HL-60 (cell line): ENCODE measurements at regions not wholly inside any gene's neighbourhood (a gene's known extent, or its start where the extent isn't known, plus 50 kb on each side); places are given as distances from the start of the nearest gene placed in this dataset.

Source experiments
- DNase-seq, 2 experiments: peaks; one replicate each; pipeline ENCODE4 v3.0.0-alpha.2; 2010 to 2020; ENCODE audit warnings: low read depth in 1 of 2, low spot score in 1 of 2
- H3K27ac ChIP-seq: fragments of 250-450 bp; sonication (Bioruptor Pico); replicated peaks from 2 replicates; pipeline ENCODE4 v1.5.1; 2020; ENCODE audit warnings: mild to moderate bottlenecking, moderate library complexity
- H3K27me3 ChIP-seq: fragments of 250-450 bp; sonication (Bioruptor Pico); 2 replicates; pipeline ENCODE4 v1.5.1; 2021; ENCODE audit warnings: mild to moderate bottlenecking, moderate library complexity; ENCODE audit not compliant: insufficient read depth, poor library complexity, severe bottlenecking
- H3K4me3 ChIP-seq: replicated peaks from 2 replicates; pipeline ENCODE4 v1.5.1; 2011; ENCODE audit warnings: mild to moderate bottlenecking, control low read depth, low read length; ENCODE audit not compliant: insufficient read depth
- GABPA ChIP-seq: IDR thresholded peaks from 2 replicates; pipeline ENCODE4 v1.6.1; 2012; ENCODE audit warnings: low read depth
- POLR2AphosphoS5 ChIP-seq: IDR thresholded peaks from 2 replicates; pipeline ENCODE4 v1.6.1; 2012; ENCODE audit warnings: low read depth
- SPI1 ChIP-seq: IDR thresholded peaks from 2 replicates; pipeline ENCODE4 v1.6.1; 2012; ENCODE audit warnings: low read depth, mild to moderate bottlenecking, borderline replicate concordance
- TF ChIP-seq, protein P1 (sequence below): IDR thresholded peaks from 2 replicates; pipeline ENCODE4 v1.6.1; 2012; ENCODE audit warnings: low read depth; ENCODE audit not compliant: insufficient replicate concordance
- TF ChIP-seq, protein P2 (sequence below): IDR thresholded peaks from one replicate; pipeline ENCODE4 v1.5.1; 2011; ENCODE audit warnings: low read length, control low read depth, inconsistent platforms; ENCODE audit not compliant: insufficient read depth

DNA sequence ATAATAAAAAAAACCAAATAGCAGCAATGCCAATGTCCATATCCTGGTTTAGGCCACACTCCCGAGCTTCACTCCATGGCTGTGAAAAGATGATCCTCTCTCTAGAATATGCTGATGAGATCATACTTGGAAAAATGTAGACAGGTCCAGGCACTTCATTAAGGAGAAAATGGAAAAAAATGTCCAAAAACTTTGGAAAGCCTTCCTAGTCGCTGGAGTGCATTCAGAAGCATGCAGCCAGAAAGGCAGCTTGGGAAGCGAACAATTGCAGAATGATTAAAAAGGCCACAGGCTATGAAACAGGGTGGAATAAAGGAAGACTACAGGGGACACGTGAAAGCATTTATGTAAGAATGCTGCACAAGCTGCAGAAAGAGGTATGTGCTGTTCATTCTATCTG, 165.6 kb upstream of the HCCS start:
- TF ChIP-seq, protein P1, sequence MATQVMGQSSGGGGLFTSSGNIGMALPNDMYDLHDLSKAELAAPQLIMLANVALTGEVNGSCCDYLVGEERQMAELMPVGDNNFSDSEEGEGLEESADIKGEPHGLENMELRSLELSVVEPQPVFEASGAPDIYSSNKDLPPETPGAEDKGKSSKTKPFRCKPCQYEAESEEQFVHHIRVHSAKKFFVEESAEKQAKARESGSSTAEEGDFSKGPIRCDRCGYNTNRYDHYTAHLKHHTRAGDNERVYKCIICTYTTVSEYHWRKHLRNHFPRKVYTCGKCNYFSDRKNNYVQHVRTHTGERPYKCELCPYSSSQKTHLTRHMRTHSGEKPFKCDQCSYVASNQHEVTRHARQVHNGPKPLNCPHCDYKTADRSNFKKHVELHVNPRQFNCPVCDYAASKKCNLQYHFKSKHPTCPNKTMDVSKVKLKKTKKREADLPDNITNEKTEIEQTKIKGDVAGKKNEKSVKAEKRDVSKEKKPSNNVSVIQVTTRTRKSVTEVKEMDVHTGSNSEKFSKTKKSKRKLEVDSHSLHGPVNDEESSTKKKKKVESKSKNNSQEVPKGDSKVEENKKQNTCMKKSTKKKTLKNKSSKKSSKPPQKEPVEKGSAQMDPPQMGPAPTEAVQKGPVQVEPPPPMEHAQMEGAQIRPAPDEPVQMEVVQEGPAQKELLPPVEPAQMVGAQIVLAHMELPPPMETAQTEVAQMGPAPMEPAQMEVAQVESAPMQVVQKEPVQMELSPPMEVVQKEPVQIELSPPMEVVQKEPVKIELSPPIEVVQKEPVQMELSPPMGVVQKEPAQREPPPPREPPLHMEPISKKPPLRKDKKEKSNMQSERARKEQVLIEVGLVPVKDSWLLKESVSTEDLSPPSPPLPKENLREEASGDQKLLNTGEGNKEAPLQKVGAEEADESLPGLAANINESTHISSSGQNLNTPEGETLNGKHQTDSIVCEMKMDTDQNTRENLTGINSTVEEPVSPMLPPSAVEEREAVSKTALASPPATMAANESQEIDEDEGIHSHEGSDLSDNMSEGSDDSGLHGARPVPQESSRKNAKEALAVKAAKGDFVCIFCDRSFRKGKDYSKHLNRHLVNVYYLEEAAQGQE, result no peak
- TF ChIP-seq GABPA (no peak), SPI1 (no peak), POLR2AphosphoS5 (no peak)
- TF ChIP-seq, protein P2, sequence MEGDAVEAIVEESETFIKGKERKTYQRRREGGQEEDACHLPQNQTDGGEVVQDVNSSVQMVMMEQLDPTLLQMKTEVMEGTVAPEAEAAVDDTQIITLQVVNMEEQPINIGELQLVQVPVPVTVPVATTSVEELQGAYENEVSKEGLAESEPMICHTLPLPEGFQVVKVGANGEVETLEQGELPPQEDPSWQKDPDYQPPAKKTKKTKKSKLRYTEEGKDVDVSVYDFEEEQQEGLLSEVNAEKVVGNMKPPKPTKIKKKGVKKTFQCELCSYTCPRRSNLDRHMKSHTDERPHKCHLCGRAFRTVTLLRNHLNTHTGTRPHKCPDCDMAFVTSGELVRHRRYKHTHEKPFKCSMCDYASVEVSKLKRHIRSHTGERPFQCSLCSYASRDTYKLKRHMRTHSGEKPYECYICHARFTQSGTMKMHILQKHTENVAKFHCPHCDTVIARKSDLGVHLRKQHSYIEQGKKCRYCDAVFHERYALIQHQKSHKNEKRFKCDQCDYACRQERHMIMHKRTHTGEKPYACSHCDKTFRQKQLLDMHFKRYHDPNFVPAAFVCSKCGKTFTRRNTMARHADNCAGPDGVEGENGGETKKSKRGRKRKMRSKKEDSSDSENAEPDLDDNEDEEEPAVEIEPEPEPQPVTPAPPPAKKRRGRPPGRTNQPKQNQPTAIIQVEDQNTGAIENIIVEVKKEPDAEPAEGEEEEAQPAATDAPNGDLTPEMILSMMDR, result no peak
- no peaks in the 10 kb centered on the region for H3K27me3 ChIP-seq
- no peak overlapping the region for H3K27ac ChIP-seq
- DNase-seq, result no peak
- no peak overlapping the region for H3K4me3 ChIP-seq

DNA sequence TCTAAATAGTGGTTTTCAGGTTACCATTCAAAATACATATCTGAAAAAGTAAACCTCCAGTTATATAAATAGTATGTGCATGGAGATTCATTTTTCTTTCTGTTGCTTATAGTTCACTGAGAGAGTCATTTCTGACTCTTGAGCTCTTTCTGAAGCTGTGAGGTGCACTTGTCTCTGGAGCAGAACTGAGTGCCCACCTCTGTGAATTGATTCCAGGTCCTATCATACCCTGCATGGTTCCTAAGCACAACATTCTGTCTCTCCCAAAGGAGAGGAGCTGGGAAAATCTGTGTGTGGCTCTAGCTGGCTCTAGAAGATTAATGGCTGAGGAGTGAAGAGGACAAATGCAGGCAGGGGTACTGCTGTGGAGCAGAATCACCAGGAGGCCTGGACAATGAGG, 161.6 kb upstream of the HCCS start:
- H3K27ac ChIP-seq, result no peak overlapping the region
- no peak for TF ChIP-seq POLR2AphosphoS5
- TF ChIP-seq SPI1, result no peak
- no peak overlapping the region for H3K4me3 ChIP-seq
- no peaks in the 10 kb centered on the region for H3K27me3 ChIP-seq
- DNase-seq, result no peak

DNA sequence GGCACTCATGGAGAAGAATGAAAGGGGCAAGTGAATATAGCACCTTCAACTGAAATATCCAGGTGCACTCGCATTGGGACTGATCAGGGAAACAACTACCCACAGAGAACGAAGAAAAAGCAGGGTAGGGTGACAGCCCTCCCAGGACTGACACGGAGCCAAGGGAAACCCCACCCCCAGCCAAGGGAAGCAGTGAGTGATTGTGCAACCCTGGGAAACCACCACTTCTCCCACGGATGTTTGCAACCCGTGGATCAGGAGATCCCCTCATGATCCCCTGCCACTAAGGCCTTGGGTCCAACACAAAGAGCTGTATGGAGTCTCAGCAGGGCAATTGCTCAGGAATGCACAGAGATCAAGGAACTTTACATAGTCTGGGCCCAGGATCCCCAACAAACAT, 158.5 kb upstream of the HCCS start:
- TF ChIP-seq SPI1 (no peak), POLR2AphosphoS5 (no peak)
- Histone ChIP-seq H3K27ac (no peak overlapping the region), H3K4me3 (no peak overlapping the region), H3K27me3 (no peaks in the 10 kb centered on the region)
- no peak for DNase-seq

DNA sequence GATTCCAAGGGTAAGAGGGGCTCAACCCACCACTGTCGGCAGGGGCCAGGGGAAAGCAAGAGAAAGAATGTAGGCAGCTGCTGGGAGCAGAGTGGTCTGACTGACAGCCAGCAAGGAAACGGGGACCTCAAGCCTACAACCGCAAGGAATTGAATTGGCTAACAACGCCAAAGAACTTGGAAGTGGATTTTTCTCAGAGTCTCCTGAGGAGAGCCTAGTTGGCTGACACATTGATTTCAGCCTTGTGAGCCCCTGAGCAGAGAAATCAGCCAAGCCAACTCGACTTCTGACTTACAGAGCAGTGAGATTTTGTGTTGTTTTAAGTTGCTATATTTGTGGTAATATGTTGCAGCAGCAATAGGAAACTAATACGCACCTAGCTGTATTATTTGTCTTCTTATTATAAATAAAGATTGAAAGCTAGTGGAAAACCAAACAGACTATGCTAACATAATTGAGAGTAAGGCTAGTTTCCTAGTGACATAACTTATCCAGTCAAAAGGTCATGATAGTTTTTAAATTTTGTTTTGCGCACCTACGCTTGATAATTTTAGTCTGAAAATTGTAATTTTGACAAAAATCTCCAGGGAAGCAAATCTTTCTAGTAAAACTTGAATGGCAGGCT, 145.8 kb upstream of the HCCS start:
- no peak overlapping the region for H3K27ac ChIP-seq
- no peak for DNase-seq
- TF ChIP-seq, protein P1, result no peak
- TF ChIP-seq, protein P2, result no peak
- TF ChIP-seq GABPA (no peak), POLR2AphosphoS5 (no peak), SPI1 (no peak)
- no peak overlapping the region for H3K4me3 ChIP-seq
- no peaks in the 10 kb centered on the region for H3K27me3 ChIP-seq

DNA sequence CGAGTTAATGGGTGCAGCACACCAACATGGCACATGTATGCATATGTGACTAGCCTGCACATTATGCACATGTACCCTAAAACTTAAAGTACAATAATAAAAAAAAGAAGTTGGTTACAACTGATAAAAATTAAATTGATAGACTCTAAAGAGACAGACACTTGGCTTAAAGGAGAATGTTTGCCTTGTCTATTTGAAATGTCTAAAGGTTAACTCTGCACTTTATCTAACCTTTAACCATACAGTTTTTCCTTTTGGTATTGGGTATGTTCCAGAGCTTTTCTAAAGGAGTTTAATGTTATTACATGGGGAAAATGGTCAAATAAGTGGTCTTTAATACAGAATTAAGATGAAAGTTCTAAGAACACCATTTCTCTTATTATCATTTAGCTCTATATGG, 145.1 kb upstream of the HCCS start:
- TF ChIP-seq, protein P1, result no peak
- TF ChIP-seq, protein P2, result no peak
- TF ChIP-seq GABPA (no peak), POLR2AphosphoS5 (no peak), SPI1 (no peak)
- no peaks in the 10 kb centered on the region for H3K27me3 ChIP-seq

More for the DNA sequence above, 145.1 kb upstream of the HCCS start:
- H3K27ac ChIP-seq, result no peak overlapping the region
- DNase-seq, result no peak
- no peak overlapping the region for H3K4me3 ChIP-seq
